Mesendoderm (in vitro differentiated cells): ENCODE measurements at regions not wholly inside any gene's neighbourhood (a gene's known extent, or its start where the extent isn't known, plus 50 kb on each side); places are given as distances from the start of the nearest gene placed in this dataset.

Experiments
- DNase-seq: peaks from one replicate; pipeline ENCODE4 v3.0.0; 2013
- H2AK5ac ChIP-seq: 2 replicates; pipeline ENCODE4 v1.6.1; 2013; ENCODE audit warnings: low read length, inconsistent platforms
- H2BK120ac ChIP-seq: 2 replicates; pipeline ENCODE4 v1.6.1; 2013; ENCODE audit warnings: low read depth, mild to moderate bottlenecking, low read length, moderate library complexity, mixed read lengths
- H2BK15ac ChIP-seq: replicated peaks from 2 replicates; pipeline ENCODE4 v1.6.1; 2013; ENCODE audit warnings: low read depth, mild to moderate bottlenecking, moderate library complexity
- H2BK5ac ChIP-seq: 2 replicates; pipeline ENCODE4 v1.6.1; 2013; ENCODE audit warnings: low read length, inconsistent platforms
- H3K18ac ChIP-seq: 2 replicates; pipeline ENCODE4 v1.6.1; 2013; ENCODE audit warnings: mild to moderate bottlenecking, low read length, mixed read lengths
- H3K23ac ChIP-seq: one replicate; pipeline ENCODE4 v1.6.1; 2013; ENCODE audit warnings: low read length
- H3K27ac ChIP-seq: 2 replicates; pipeline ENCODE4 v1.5.1; 2013; ENCODE audit warnings: low read depth, mild to moderate bottlenecking, inconsistent platforms, low read length, moderate library complexity
- H3K27me3 ChIP-seq: 2 replicates; pipeline ENCODE4 v1.6.1; 2013; ENCODE audit warnings: low read length, control low read depth, mild to moderate bottlenecking, inconsistent platforms; ENCODE audit not compliant: insufficient read depth, poor library complexity
- H3K36me3 ChIP-seq: 2 replicates; pipeline ENCODE4 v1.6.1; 2013; ENCODE audit warnings: low read length, inconsistent platforms; ENCODE audit not compliant: control insufficient read depth, insufficient read depth
- H3K4ac ChIP-seq: one replicate; pipeline ENCODE4 v1.6.1; 2013; ENCODE audit warnings: low read depth, mild to moderate bottlenecking, low read length, moderate library complexity
- H3K4me1 ChIP-seq: 2 replicates; pipeline ENCODE4 v1.6.1; 2013; ENCODE audit warnings: low read depth, low read length, inconsistent platforms; ENCODE audit not compliant: control insufficient read depth
- H3K4me2 ChIP-seq: 2 replicates; pipeline ENCODE4 v1.6.1; 2013; ENCODE audit warnings: low read length
- H3K4me3 ChIP-seq: 2 replicates; pipeline ENCODE4 v1.5.1; 2013; ENCODE audit warnings: mild to moderate bottlenecking, low read length
- H3K56ac ChIP-seq: one replicate; pipeline ENCODE4 v1.6.1; 2013; ENCODE audit warnings: low read length
- H3K79me1 ChIP-seq: 2 replicates; pipeline ENCODE4 v1.6.1; 2013; ENCODE audit warnings: low read length, inconsistent platforms
- H3K79me2 ChIP-seq: 2 replicates; pipeline ENCODE4 v1.6.1; 2013; ENCODE audit warnings: mild to moderate bottlenecking, low read length; ENCODE audit not compliant: control insufficient read depth, insufficient read depth
- H3K9ac ChIP-seq: 2 replicates; pipeline ENCODE4 v1.6.1; 2013; ENCODE audit warnings: low read length, inconsistent platforms
- H4K5ac ChIP-seq: one replicate; pipeline ENCODE4 v1.6.1; 2013; ENCODE audit warnings: low read length
- H4K8ac ChIP-seq: one replicate; pipeline ENCODE4 v1.6.1; 2013; ENCODE audit warnings: low read depth, mild to moderate bottlenecking, control low read depth, low read length, moderate library complexity
- WGBS: extraction: QIAGEN DNeasy Blood & Tissue Kit; methylation state at CpG from one replicate; pipeline ENCODE4 v1.1.7; 2013; ENCODE audit warnings: low lambda C conversion rate, missing lambda C conversion rate; ENCODE audit not compliant: insufficient coverage; ENCODE audit errors: extremely low coverage; 5-methylcytosine and 5-hydroxymethylcytosine counted together

DNA sequence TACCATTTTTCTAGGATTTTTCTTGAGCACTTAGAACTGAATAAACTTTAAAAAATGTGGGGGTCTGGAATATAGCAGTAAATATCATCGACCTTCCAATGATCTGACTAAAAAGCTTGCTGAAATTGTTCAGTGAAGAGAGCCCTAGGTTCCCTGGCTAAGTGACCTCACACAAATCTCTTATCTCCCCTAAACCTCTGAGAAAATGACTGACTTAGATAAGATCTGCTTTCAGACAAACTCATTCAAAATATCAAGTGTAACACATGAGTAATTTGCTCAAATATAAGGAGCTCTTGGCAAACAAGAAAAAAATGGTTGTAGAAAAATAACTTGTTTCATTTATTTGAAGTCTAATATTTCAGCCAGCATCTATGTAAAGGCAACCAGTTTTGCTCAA, 441.7 kb upstream of the SLIT2 start:
- no CpG with 5 or more reads among the region's 1 CpG for WGBS
- H3K4ac ChIP-seq: no peak overlapping the region

DNA sequence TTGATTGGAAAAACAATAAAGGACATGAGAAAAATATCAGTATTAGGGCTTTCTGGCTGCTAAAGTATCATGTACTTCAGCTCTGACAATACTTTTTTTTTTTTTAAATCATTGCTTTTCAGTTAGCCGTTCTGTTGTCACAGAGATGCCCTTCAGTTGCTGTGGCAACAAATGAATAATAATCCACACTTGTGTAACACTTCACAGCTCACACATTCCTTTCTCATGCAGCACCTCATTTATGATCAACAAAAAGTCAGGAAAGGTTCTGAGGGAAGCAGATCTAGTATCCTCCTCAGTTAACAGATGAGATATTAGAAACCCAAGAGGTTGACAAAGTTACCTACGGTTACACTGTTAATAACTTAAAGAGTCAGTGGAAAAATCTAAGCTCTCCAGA, 444.2 kb upstream of the SLIT2 start:
- H3K4me2 ChIP-seq: no peak overlapping the region
- no peaks in the 10 kb centered on the region for H3K27me3 ChIP-seq
- H3K4ac ChIP-seq: no peak overlapping the region
- no peaks in the 10 kb centered on the region for H3K79me2 ChIP-seq
- no peak overlapping the region for H3K4me3 ChIP-seq
- no peak overlapping the region for H4K8ac ChIP-seq
- H4K5ac ChIP-seq: no peak overlapping the region
- no peak overlapping the region for H3K27ac ChIP-seq
- H2BK15ac ChIP-seq: no peak overlapping the region
- WGBS: no CpG with 5 or more reads among the region's 2 CpGs
- no peak overlapping the region for H2AK5ac ChIP-seq
- H2BK5ac ChIP-seq: no peak overlapping the region
- H3K36me3 ChIP-seq: no peaks in the 10 kb centered on the region
- H3K56ac ChIP-seq: no peak overlapping the region
- no peaks in the 10 kb centered on the region for H3K4me1 ChIP-seq
- DNase-seq: peak; percentile 51
- H3K9ac ChIP-seq: no peak overlapping the region
- H3K23ac ChIP-seq: no peak overlapping the region
- H3K79me1 ChIP-seq: no peaks in the 10 kb centered on the region
- H3K18ac ChIP-seq: no peak overlapping the region
- H2BK120ac ChIP-seq: no peak overlapping the region

More for the DNA sequence above, 441.7 kb upstream of the SLIT2 start:
- DNase-seq: peak; percentile 26
- H3K4me2 ChIP-seq: no peak overlapping the region
- no peaks in the 10 kb centered on the region for H3K79me1 ChIP-seq
- no peak overlapping the region for H3K18ac ChIP-seq
- no peak overlapping the region for H3K27ac ChIP-seq
- H3K4me1 ChIP-seq: no peaks in the 10 kb centered on the region
- no peaks in the 10 kb centered on the region for H3K27me3 ChIP-seq
- no peaks in the 10 kb centered on the region for H3K36me3 ChIP-seq
- H3K4me3 ChIP-seq: no peak overlapping the region
- no peak overlapping the region for H2AK5ac ChIP-seq
- H3K9ac ChIP-seq: no peak overlapping the region
- no peak overlapping the region for H3K56ac ChIP-seq
- H2BK5ac ChIP-seq: no peak overlapping the region
- no peak overlapping the region for H2BK15ac ChIP-seq
- H3K79me2 ChIP-seq: no peaks in the 10 kb centered on the region
- no peak overlapping the region for H4K5ac ChIP-seq
- H3K23ac ChIP-seq: no peak overlapping the region
- no peak overlapping the region for H4K8ac ChIP-seq
- no peak overlapping the region for H2BK120ac ChIP-seq

DNA sequence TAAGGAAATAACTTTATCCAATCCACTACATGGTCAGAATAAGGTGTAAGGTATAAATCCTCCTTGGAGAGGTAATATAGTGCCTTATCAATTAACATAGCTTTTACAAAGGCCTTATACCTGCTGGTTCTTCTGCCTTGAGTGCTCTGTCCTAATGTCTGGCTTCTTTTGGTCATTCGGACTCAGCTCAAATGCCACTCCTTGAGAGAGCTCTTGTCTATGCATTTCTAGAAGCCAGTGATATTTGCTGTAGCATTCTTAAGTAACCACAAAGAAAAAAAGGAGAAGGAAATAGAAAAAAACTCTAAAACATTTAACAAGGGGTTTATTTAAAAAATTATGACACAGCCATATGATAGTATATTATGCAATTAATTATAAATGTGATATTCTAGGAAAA, 444.8 kb upstream of the SLIT2 start:
- H3K56ac ChIP-seq: no peak overlapping the region
- H3K9ac ChIP-seq: no peak overlapping the region
- no peaks in the 10 kb centered on the region for H3K27me3 ChIP-seq
- no peak overlapping the region for H2BK5ac ChIP-seq
- no peaks in the 10 kb centered on the region for H3K4me1 ChIP-seq
- no peak overlapping the region for H3K23ac ChIP-seq
- no peak overlapping the region for H3K18ac ChIP-seq
- no peaks in the 10 kb centered on the region for H3K79me2 ChIP-seq
- no peaks in the 10 kb centered on the region for H3K36me3 ChIP-seq
- no peak overlapping the region for H3K4me3 ChIP-seq
- DNase-seq: no peak
- H2AK5ac ChIP-seq: no peak overlapping the region
- no peak overlapping the region for H2BK120ac ChIP-seq
- no peak overlapping the region for H3K4ac ChIP-seq
- no peak overlapping the region for H2BK15ac ChIP-seq
- no CpG with 5 or more reads among the region's 1 CpG for WGBS
- no peak overlapping the region for H3K4me2 ChIP-seq
- no peak overlapping the region for H4K8ac ChIP-seq
- H3K79me1 ChIP-seq: no peaks in the 10 kb centered on the region
- no peak overlapping the region for H3K27ac ChIP-seq
- no peak overlapping the region for H4K5ac ChIP-seq

DNA sequence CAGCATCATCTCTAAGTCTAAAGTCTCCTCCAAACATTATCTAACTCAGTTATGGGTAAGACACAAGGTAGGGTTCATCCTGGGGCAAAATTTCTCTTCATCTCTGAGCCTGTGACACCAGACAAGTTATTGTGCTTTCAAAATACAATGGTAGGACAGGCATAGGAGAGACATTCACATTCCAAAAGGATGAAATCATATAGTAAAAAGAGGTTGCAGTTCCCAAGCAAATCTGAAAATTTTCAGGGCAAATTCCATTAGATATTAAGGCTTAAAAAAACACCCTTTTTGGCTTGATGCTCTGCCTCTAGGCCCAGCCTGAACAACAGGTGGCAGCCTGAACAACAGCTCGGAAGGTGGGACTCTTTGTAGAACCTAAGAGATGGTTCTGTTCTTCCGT, 448.3 kb upstream of the SLIT2 start:
- Histone ChIP-seq H3K23ac (no peak overlapping the region), H3K4me2 (no peak overlapping the region), H3K18ac (no peak overlapping the region), H2BK120ac (no peak overlapping the region), H3K79me2 (no peaks in the 10 kb centered on the region), H3K79me1 (no peaks in the 10 kb centered on the region), H3K56ac (no peak overlapping the region), H3K4me3 (no peak overlapping the region), H3K36me3 (no peaks in the 10 kb centered on the region), H3K27me3 (no peaks in the 10 kb centered on the region), H3K9ac (no peak overlapping the region), H4K5ac (no peak overlapping the region), H3K4ac (no peak overlapping the region), H3K27ac (no peak overlapping the region), H3K4me1 (no peaks in the 10 kb centered on the region), H2BK15ac (no peak overlapping the region), H4K8ac (no peak overlapping the region), H2AK5ac (no peak overlapping the region), H2BK5ac (no peak overlapping the region)
- peak; percentile 8 for DNase-seq
- no CpG with 5 or more reads among the region's 2 CpGs for WGBS

DNA sequence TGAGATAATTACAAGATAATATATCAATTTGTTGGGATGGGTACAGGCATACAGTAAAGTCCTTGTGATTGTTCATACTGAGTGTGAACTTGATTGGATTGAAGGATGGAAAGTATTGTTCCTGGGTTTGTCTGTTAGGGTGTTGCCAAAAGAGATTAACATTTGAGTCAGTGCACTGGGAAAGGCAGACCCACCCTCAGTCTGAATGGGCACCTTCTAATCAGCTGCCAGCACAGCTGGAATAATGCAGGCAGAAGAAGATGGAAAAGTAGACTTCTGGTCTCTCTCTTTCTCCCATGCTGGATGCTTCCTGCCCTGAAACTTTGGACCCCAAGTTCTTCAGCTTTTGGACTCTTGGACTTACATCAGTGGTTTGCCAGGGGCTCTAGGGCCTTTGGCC, 457.9 kb upstream of the SLIT2 start:
- Histone ChIP-seq H3K56ac (no peak overlapping the region), H3K79me2 (no peaks in the 10 kb centered on the region), H3K4me2 (no peak overlapping the region), H2BK120ac (no peak overlapping the region), H3K4ac (no peak overlapping the region), H3K9ac (no peak overlapping the region), H2BK15ac (no peak overlapping the region), H2AK5ac (no peak overlapping the region), H3K23ac (no peak overlapping the region), H4K8ac (no peak overlapping the region), H3K27ac (no peak overlapping the region), H3K4me1 (no peaks in the 10 kb centered on the region), H3K4me3 (no peak overlapping the region), H2BK5ac (no peak overlapping the region), H3K79me1 (no peaks in the 10 kb centered on the region), H3K18ac (no peak overlapping the region), H4K5ac (no peak overlapping the region), H3K36me3 (no peaks in the 10 kb centered on the region), H3K27me3 (no peaks in the 10 kb centered on the region)
- no peak for DNase-seq

DNA sequence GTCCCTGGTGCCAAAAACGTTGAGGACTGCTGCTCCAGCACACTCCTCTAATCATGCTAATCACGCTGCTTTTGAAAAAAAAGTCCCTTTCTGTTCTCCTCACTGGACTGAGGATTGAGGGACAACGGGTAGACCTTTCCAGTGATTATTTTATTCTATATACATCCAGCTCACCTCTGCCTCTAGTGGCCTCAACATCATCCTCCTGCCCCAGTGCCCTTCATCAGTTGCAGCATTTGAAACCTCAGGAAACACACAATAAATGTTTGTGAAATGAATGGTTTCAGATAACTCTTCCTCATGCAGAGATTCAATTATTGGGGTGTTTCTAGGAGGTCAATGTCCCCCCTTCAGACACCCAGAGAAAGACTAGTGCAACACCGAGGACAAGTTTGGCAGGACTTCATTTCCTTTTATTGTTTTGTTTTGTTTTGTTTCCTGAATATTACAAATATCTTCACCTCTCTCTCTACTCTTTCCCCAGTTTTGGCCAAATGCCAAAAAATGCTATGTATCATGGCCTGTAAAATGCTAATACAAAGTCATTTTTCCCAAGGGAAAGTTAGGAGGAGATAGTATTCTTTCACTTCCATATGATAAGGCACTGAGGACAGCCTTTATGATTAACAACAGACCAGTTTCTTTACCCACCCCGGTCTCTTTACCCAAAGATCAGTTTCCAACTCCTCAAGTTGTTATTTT, 460.1 kb upstream of the SLIT2 start:
- Histone ChIP-seq H4K8ac (no peak overlapping the region), H3K79me2 (no peaks in the 10 kb centered on the region), H3K9ac (no peak overlapping the region), H3K36me3 (no peaks in the 10 kb centered on the region), H3K27me3 (no peaks in the 10 kb centered on the region), H2BK15ac (no peak overlapping the region), H3K23ac (no peak overlapping the region), H4K5ac (no peak overlapping the region), H3K4me2 (no peak overlapping the region), H3K27ac (no peak overlapping the region), H2AK5ac (no peak overlapping the region), H2BK120ac (no peak overlapping the region), H3K4ac (no peak overlapping the region), H2BK5ac (no peak overlapping the region), H3K4me3 (no peak overlapping the region), H3K79me1 (no peaks in the 10 kb centered on the region), H3K56ac (no peak overlapping the region), H3K4me1 (no peaks in the 10 kb centered on the region), H3K18ac (no peak overlapping the region)
- no CpG with 5 or more reads among the region's 5 CpGs for WGBS
- DNase-seq: no peak
